GM19025 (cell line): ENCODE measurements at regions not wholly inside any gene's neighbourhood (a gene's known extent, or its start where the extent isn't known, plus 50 kb on each side); places are given as distances from the start of the nearest gene placed in this dataset.

Experiments
- ATAC-seq: cut with Tn5 transposase; IDR thresholded peaks from one replicate; pipeline ENCODE4 v1.9.1; 2021; ENCODE audit warnings: mild to moderate bottlenecking, low read depth, moderate library complexity; ENCODE audit not compliant: unreplicated experiment

- no peak for ATAC-seq
Measured at GRCh38 chr9:118967901-118968300, 401.3 kb downstream of the BRINP1 start.

GRCh38 chr9:118975736-118976135 is 393.5 kb downstream of the BRINP1 start:
- ATAC-seq, result no peak

GRCh38 chr9:118976160-118976559 is 393.1 kb downstream of the BRINP1 start:
- ATAC-seq, result no peak

GRCh38 chr9:118984607-118985006 is 384.6 kb downstream of the BRINP1 start:
- no peak for ATAC-seq

GRCh38 chr9:118985851-118986250 is 383.4 kb downstream of the BRINP1 start:
- ATAC-seq, result no peak

GRCh38 chr9:118987167-118987566 is 382.1 kb downstream of the BRINP1 start:
- ATAC-seq, result no peak

- no peak for ATAC-seq
Measured at GRCh38 chr9:118990949-118991348, 378.3 kb downstream of the BRINP1 start.

- ATAC-seq, result no peak
Measured at GRCh38 chr9:118991366-118992285, 377.6 kb downstream of the BRINP1 start.

GRCh38 chr9:118992813-118993794 is 376.1 kb downstream of the BRINP1 start:
- ATAC-seq, result no peak

GRCh38 chr9:118993965-118994364 is 375.3 kb downstream of the BRINP1 start:
- ATAC-seq, result no peak

GRCh38 chr9:119002491-119002890 is 366.7 kb downstream of the BRINP1 start:
- no peak for ATAC-seq

- no peak for ATAC-seq
Measured at GRCh38 chr9:119003201-119003611, 366.0 kb downstream of the BRINP1 start.

- ATAC-seq, result no peak
Measured at GRCh38 chr9:119003882-119004617, 365.2 kb downstream of the BRINP1 start.

- ATAC-seq, result no peak
Measured at GRCh38 chr9:119004618-119004990, 364.6 kb downstream of the BRINP1 start.

GRCh38 chr9:119005162-119005561 is 364.1 kb downstream of the BRINP1 start:
- ATAC-seq, result no peak

- ATAC-seq, result no peak
Measured at GRCh38 chr9:119009249-119009648, 360.0 kb downstream of the BRINP1 start.

- ATAC-seq, result no peak
Measured at GRCh38 chr9:119020284-119020683, 349.0 kb downstream of the BRINP1 start.

GRCh38 chr9:119020730-119021333 is 348.4 kb downstream of the BRINP1 start:
- ATAC-seq, result no peak

- no peak for ATAC-seq
Measured at GRCh38 chr9:119026120-119026519, 343.1 kb downstream of the BRINP1 start.
